ENCODE measurements at regions not wholly inside any gene's neighbourhood (a gene's known extent, or its start where the extent isn't known, plus 50 kb on each side); places are given as distances from the start of the nearest gene placed in this dataset.

DNA sequence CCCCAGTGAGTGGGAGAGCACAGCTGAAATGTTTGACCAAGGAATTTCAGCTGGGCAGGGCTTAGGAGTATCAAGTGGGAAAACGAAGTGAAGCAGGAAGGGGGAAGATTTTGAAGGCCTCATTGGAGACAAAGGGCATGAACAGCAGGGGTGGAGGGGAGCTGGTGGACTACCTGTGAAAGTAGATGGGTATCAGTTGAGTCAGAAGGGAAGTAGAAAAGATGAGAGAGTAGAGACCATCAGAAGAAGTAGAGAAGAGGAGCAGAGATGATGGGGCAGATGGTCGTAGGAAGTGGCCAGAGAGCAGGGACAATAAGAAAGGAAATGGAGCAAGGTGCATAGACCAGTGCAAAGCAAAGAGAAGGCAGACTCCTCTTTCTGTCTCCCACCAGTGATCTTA lies 189.0 kb upstream of the RUNX1 start:
- TF ChIP-seq, protein P1, sequence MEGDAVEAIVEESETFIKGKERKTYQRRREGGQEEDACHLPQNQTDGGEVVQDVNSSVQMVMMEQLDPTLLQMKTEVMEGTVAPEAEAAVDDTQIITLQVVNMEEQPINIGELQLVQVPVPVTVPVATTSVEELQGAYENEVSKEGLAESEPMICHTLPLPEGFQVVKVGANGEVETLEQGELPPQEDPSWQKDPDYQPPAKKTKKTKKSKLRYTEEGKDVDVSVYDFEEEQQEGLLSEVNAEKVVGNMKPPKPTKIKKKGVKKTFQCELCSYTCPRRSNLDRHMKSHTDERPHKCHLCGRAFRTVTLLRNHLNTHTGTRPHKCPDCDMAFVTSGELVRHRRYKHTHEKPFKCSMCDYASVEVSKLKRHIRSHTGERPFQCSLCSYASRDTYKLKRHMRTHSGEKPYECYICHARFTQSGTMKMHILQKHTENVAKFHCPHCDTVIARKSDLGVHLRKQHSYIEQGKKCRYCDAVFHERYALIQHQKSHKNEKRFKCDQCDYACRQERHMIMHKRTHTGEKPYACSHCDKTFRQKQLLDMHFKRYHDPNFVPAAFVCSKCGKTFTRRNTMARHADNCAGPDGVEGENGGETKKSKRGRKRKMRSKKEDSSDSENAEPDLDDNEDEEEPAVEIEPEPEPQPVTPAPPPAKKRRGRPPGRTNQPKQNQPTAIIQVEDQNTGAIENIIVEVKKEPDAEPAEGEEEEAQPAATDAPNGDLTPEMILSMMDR (IDR thresholded peaks at IDR 0.05), result no peak
- no peak for TF ChIP-seq POLR2A (IDR thresholded peaks at IDR 0.05)

Data from tibial nerve (tissue), 3 donors.